ENCODE measurements at regions not wholly inside any gene's neighbourhood (a gene's known extent, or its start where the extent isn't known, plus 50 kb on each side); places are given as distances from the start of the nearest gene placed in this dataset.

GRCh38 chr17:54280741-54281140, 458.0 kb downstream of the KIF2B start:
- in situ Hi-C loops (cut with MboI) (no loop called here), intact Hi-C loops (cut with micrococcal nuclease; ENCODE audit: unreplicated experiment) (no loop called here)
- H3K27me3 ChIP-seq (replicated peaks in 1 of 2; ENCODE audit: control insufficient read depth in 2 of 2, insufficient read depth in 2 of 2, low read length in 1 of 2) = no peaks in the 10 kb centered on the region
- ChIA-PET CTCF (no interaction called here), RAD21 (ENCODE audit: unreplicated experiment) (no interaction called here), POLR2A (no interaction called here), SMC1A (ENCODE audit: uncharacterized antibody, unreplicated experiment) (interaction anchor here (0.6 kb wide), 1 partner anchor 95 kb away, joined by 3 read pairs; no protein-coding TSS in a partner anchor)
- H3K27ac ChIP-seq (ENCODE audit: control insufficient read depth, insufficient read depth) = no peak overlapping the region
- H4K20me1 ChIP-seq (ENCODE audit: control insufficient read depth, insufficient read depth) = no peaks in the 10 kb centered on the region
- H3K36me3 ChIP-seq (ENCODE audit: control insufficient read depth in 2 of 2, insufficient read depth in 2 of 2, low read length in 1 of 2) = no peaks in the 10 kb centered on the region
- WGBS (ENCODE audit: insufficient coverage, insufficient replicate concordance, low lambda C conversion rate, missing lambda C conversion rate) = 0% methylated on average over 3 of the region's 3 CpGs
- no peaks in the 10 kb centered on the region for H3K79me2 ChIP-seq (ENCODE audit: control insufficient read depth, insufficient read depth, low read length)
- no peak for DNase-seq (ENCODE audit: low read depth, low spot score)
- ATAC-seq = no peak
- no peaks in the 10 kb centered on the region for H3K4me1 ChIP-seq (ENCODE audit: control insufficient read depth, insufficient read depth, low read length)
- H3K9me3 ChIP-seq (replicated peaks; ENCODE audit: control insufficient read depth, insufficient read depth, low read length) = no peaks in the 10 kb centered on the region
- no peak overlapping the region for H3K4me2 ChIP-seq (ENCODE audit: control insufficient read depth, insufficient read depth)
- no peak overlapping the region for H3K4me3 ChIP-seq
- no peak overlapping the region for H3K9ac ChIP-seq (ENCODE audit: control insufficient read depth, insufficient read depth, low read length)
- H2AFZ ChIP-seq (ENCODE audit: control insufficient read depth, low read depth, low read length) = no peak overlapping the region
- TF ChIP-seq HSF1 (IDR thresholded peaks at IDR 0.05; ENCODE audit: low read depth, low read length) (no peak), SREBF2 (IDR thresholded peaks at IDR 0.05; ENCODE audit: low read length) (no peak), ZNF274 (IDR thresholded peaks at IDR 0.05; ENCODE audit: insufficient read depth, insufficient read length) (no peak), EP300 (IDR thresholded peaks at IDR 0.05; ENCODE audit: borderline replicate concordance in 1 of 2, control insufficient read depth in 1 of 2, low read depth in 2 of 2, low read length in 2 of 2) (no peak), KDM1A (IDR thresholded peaks at IDR 0.05; ENCODE audit: borderline replicate concordance) (no peak), MYB (IDR thresholded peaks at IDR 0.05; ENCODE audit: borderline replicate concordance, low read depth, low read length) (no peak), NR2C1 (IDR thresholded peaks at IDR 0.05) (no peak)
- FAIRE-seq = no peak
- BruUV-seq (replicated peaks) = no TSS peak

GRCh38 chr17:54282886-54283285, 460.2 kb downstream of the KIF2B start:
- no peak for DNase-seq (ENCODE audit: low read depth, low spot score)
- TF ChIP-seq SIN3A (IDR thresholded peaks at IDR 0.05; ENCODE audit: low read depth, low read length) (no peak), RUNX3 (IDR thresholded peaks at IDR 0.05; ENCODE audit: low read length) (no peak), TBL1XR1 (IDR thresholded peaks at IDR 0.05; ENCODE audit: low read depth, low read length) (no peak), MYB (IDR thresholded peaks at IDR 0.05; ENCODE audit: borderline replicate concordance, low read depth, low read length) (no peak), ATF7 (IDR thresholded peaks at IDR 0.05; ENCODE audit: low read depth) (no peak), EZH2 (IDR thresholded peaks at IDR 0.05; ENCODE audit: borderline replicate concordance, control insufficient read depth, low read depth, low read length) (no peak), FOXK2 (IDR thresholded peaks at IDR 0.05) (no peak), ZZZ3 (IDR thresholded peaks at IDR 0.05; ENCODE audit: control insufficient read depth, insufficient read length, low read depth) (no peak)
- H4K20me1 ChIP-seq (ENCODE audit: control insufficient read depth, insufficient read depth) = no peaks in the 10 kb centered on the region
- ChIA-PET SMC1A (ENCODE audit: uncharacterized antibody, unreplicated experiment) (no interaction called here), CTCF (no interaction called here), POLR2A (no interaction called here), RAD21 (ENCODE audit: unreplicated experiment) (no interaction called here)
- no peak overlapping the region for H3K27ac ChIP-seq (ENCODE audit: control insufficient read depth, insufficient read depth)
- intact Hi-C loops (cut with micrococcal nuclease; ENCODE audit: unreplicated experiment) (no loop called here), in situ Hi-C loops (cut with MboI) (no loop called here)
- H2AFZ ChIP-seq (ENCODE audit: control insufficient read depth, low read depth, low read length) = no peak overlapping the region
- no peak overlapping the region for H3K4me2 ChIP-seq (ENCODE audit: control insufficient read depth, insufficient read depth)
- H3K4me3 ChIP-seq = no peak overlapping the region
- ATAC-seq = no peak
- H3K9me3 ChIP-seq (replicated peaks; ENCODE audit: control insufficient read depth, insufficient read depth, low read length) = no peaks in the 10 kb centered on the region
- no peaks in the 10 kb centered on the region for H3K36me3 ChIP-seq (ENCODE audit: control insufficient read depth in 2 of 2, insufficient read depth in 2 of 2, low read length in 1 of 2)
- H3K9ac ChIP-seq (ENCODE audit: control insufficient read depth, insufficient read depth, low read length) = no peak overlapping the region
- H3K4me1 ChIP-seq (ENCODE audit: control insufficient read depth, insufficient read depth, low read length) = no peaks in the 10 kb centered on the region
- FAIRE-seq = no peak
- BruUV-seq (replicated peaks) = no TSS peak
- no peaks in the 10 kb centered on the region for H3K79me2 ChIP-seq (ENCODE audit: control insufficient read depth, insufficient read depth, low read length)
- 9% methylated on average over 2 of the region's 2 CpGs for WGBS (ENCODE audit: insufficient coverage, insufficient replicate concordance, low lambda C conversion rate, missing lambda C conversion rate)
- no peaks in the 10 kb centered on the region for H3K27me3 ChIP-seq (replicated peaks in 1 of 2; ENCODE audit: control insufficient read depth in 2 of 2, insufficient read depth in 2 of 2, low read length in 1 of 2)

All from GM12878 (cell line).